Endodermal cell (in vitro differentiated cells): ENCODE measurements at regions not wholly inside any gene's neighbourhood (a gene's known extent, or its start where the extent isn't known, plus 50 kb on each side); places are given as distances from the start of the nearest gene placed in this dataset.

Source experiments
- DNase-seq: peaks from one replicate; pipeline ENCODE4 v3.0.0-alpha.2; 2017
- H3K27ac ChIP-seq: 2 replicates; pipeline ENCODE4 v1.5.1; 2013; ENCODE audit warnings: mild to moderate bottlenecking, low read depth, low read length, moderate library complexity
- H3K27me3 ChIP-seq: 2 replicates; pipeline ENCODE4 v1.6.1; 2013; ENCODE audit warnings: mild to moderate bottlenecking, low read length, moderate library complexity; ENCODE audit not compliant: insufficient read depth, control insufficient read depth, poor library complexity, severe bottlenecking
- H3K36me3 ChIP-seq: 2 replicates; pipeline ENCODE4 v1.7.0; 2013; ENCODE audit warnings: mild to moderate bottlenecking, low read length, moderate library complexity; ENCODE audit not compliant: control insufficient read depth, insufficient read depth
- H3K4me1 ChIP-seq: one replicate; pipeline ENCODE4 v1.7.0; 2013; ENCODE audit warnings: low read length; ENCODE audit not compliant: control insufficient read depth, insufficient read depth
- H3K4me3 ChIP-seq: 2 replicates; pipeline ENCODE4 v1.5.1; 2013; ENCODE audit warnings: mild to moderate bottlenecking, low read length, moderate library complexity
- H3K9ac ChIP-seq: 2 replicates; pipeline ENCODE4 v1.6.1; 2013; ENCODE audit warnings: mild to moderate bottlenecking, low read length, moderate library complexity; ENCODE audit not compliant: poor library complexity, severe bottlenecking; ENCODE audit errors: extremely low read depth
- H3K9me3 ChIP-seq: 2 replicates; pipeline ENCODE4 v1.6.1; 2013; ENCODE audit warnings: mild to moderate bottlenecking, low read length, moderate library complexity; ENCODE audit not compliant: control insufficient read depth
- H3K27ac Mint-ChIP-seq: 2 replicates; pipeline ENCODE4 v1.8.0; 2020; ENCODE audit warnings: mixed read lengths
- H3K27me3 Mint-ChIP-seq: 2 replicates; pipeline ENCODE4 v1.8.0; 2021; ENCODE audit warnings: mild to moderate bottlenecking, mixed read lengths; ENCODE audit not compliant: insufficient read depth
- H3K36me3 Mint-ChIP-seq: 2 replicates; pipeline ENCODE4 v1.8.0; 2020; ENCODE audit warnings: low read depth, mixed read lengths
- H3K4me1 Mint-ChIP-seq: 2 replicates; pipeline ENCODE4 v1.8.0; 2020; ENCODE audit warnings: mixed read lengths
- H3K4me3 Mint-ChIP-seq: 2 replicates; pipeline ENCODE4 v1.8.0; 2020; ENCODE audit warnings: mild to moderate bottlenecking, moderate library complexity, mixed read lengths
- H3K9me3 Mint-ChIP-seq: 2 replicates; pipeline ENCODE4 v1.8.0; 2020; ENCODE audit warnings: mild to moderate bottlenecking, mixed read lengths
- CTCF ChIP-seq: fragments of 200-600 bp; sonication (generic); conservative IDR thresholded peaks from 2 replicates; pipeline ENCODE4 v1.5.0; 2021; ENCODE audit warnings: antibody characterized with exemption, mild to moderate bottlenecking
- WGBS, 2 experiments: methylation state at CpG; one replicate each; pipeline versions ENCODE4 v1.1.5 to v1.1.7; 2013; ENCODE audit warnings: missing lambda C conversion rate in 2 of 2, mixed read lengths in 1 of 2; ENCODE audit not compliant: insufficient coverage in 1 of 2, insufficient read length in 1 of 2; 5-methylcytosine and 5-hydroxymethylcytosine counted together

- H3K4me3 Mint-ChIP-seq: no peak overlapping the region
- DNase-seq: no peak
These were observed 88.1 kb upstream of the IGFBP3 start for GRCh38 chr7:46009211-46009610.

GRCh38 chr7:46007990-46008643 is 87.0 kb upstream of the IGFBP3 start:
- Histone ChIP-seq H3K9me3 (no peaks in the 10 kb centered on the region), H3K9ac (no peak overlapping the region), H3K4me3 (no peak overlapping the region), H3K27me3 (no peaks in the 10 kb centered on the region), H3K27ac (no peak overlapping the region), H3K36me3 (no peaks in the 10 kb centered on the region), H3K4me1 (peaks cover 8% of the 10 kb centered on the region)
- Mint-ChIP-seq H3K36me3 (no peaks in the 10 kb centered on the region), H3K4me1 (peaks cover 14% of the 10 kb centered on the region), H3K4me3 (no peak overlapping the region), H3K27ac (no peak overlapping the region), H3K27me3 (no peaks in the 10 kb centered on the region), H3K9me3 (peaks cover 2% of the 10 kb centered on the region)
- TF ChIP-seq CTCF: no peak
- no peak for DNase-seq
- WGBS, 2 experiments: 83 to 86% methylated on average over 5 of the region's 6 CpGs

More at GRCh38 chr7:46009211-46009610, 88.1 kb upstream of the IGFBP3 start:
- Mint-ChIP-seq H3K36me3 (no peaks in the 10 kb centered on the region), H3K4me1 (peaks cover 21% of the 10 kb centered on the region), H3K27ac (no peak overlapping the region), H3K27me3 (no peaks in the 10 kb centered on the region), H3K9me3 (peaks cover 2% of the 10 kb centered on the region)
- peaks cover 8% of the 10 kb centered on the region for H3K4me1 ChIP-seq
- no peaks in the 10 kb centered on the region for H3K27me3 ChIP-seq
- no peak overlapping the region for H3K9ac ChIP-seq
- H3K9me3 ChIP-seq: no peaks in the 10 kb centered on the region
- no peaks in the 10 kb centered on the region for H3K36me3 ChIP-seq
- H3K4me3 ChIP-seq: no peak overlapping the region
- no peak overlapping the region for H3K27ac ChIP-seq
- WGBS, 2 experiments: 93 to 100% methylated on average over 2 of the region's 2 CpGs
- TF ChIP-seq CTCF: no peak

GRCh38 chr7:46007194-46007593 is 86.1 kb upstream of the IGFBP3 start:
- no peak for DNase-seq
- Mint-ChIP-seq H3K4me3 (no peak overlapping the region), H3K4me1 (peaks cover 14% of the 10 kb centered on the region), H3K27ac (no peak overlapping the region), H3K27me3 (no peaks in the 10 kb centered on the region), H3K36me3 (no peaks in the 10 kb centered on the region), H3K9me3 (peaks cover 2% of the 10 kb centered on the region)
- no peak for TF ChIP-seq CTCF
- H3K4me3 ChIP-seq: no peak overlapping the region
- no peaks in the 10 kb centered on the region for H3K36me3 ChIP-seq
- H3K4me1 ChIP-seq: peaks cover 8% of the 10 kb centered on the region
- H3K27ac ChIP-seq: no peak overlapping the region
- no peak overlapping the region for H3K9ac ChIP-seq
- 95 to 96% methylated on average over 2 of the region's 2 CpGs for WGBS, 2 experiments
- no peaks in the 10 kb centered on the region for H3K9me3 ChIP-seq
- no peaks in the 10 kb centered on the region for H3K27me3 ChIP-seq
